ENCODE measurements at regions not wholly inside any gene's neighbourhood (a gene's known extent, or its start where the extent isn't known, plus 50 kb on each side); places are given as distances from the start of the nearest gene placed in this dataset.

DNA sequence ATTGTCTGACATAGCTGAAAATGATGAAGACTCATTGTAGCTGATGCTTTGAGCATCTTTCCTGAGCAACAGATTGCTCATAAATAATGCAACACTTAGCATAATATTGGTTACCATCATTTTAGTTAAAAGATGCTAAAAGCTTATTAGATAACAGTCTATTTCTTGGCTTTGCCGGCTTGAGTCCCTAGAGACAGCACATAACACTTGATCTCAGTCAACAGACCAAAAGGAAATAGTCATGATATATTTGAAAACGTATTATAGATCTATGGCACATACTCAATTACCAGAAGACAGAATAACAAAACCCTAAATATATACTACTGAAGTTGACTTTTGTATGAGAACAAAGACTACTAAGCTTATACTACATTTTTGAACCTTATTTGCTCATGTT lies 846.7 kb upstream of the EPHA5 start:
- Histone ChIP-seq H3K36me3 (replicated peaks in 1 of 2; ENCODE audit: control insufficient read depth in 1 of 2, insufficient read depth in 2 of 2, low read length in 2 of 2) (no peaks in the 10 kb centered on the region), H3K9ac (ENCODE audit: insufficient read depth, low read depth, low read length) (no peak overlapping the region), H3K4me1 (ENCODE audit: insufficient read depth, low read length) (no peaks in the 10 kb centered on the region), H3K4me2 (ENCODE audit: low read depth, low read length) (no peak overlapping the region), H2AFZ (ENCODE audit: low read length) (no peak overlapping the region), H4K20me1 (ENCODE audit: insufficient read depth, low read length) (no peaks in the 10 kb centered on the region), H3K9me3 (ENCODE audit: low read length) (peaks cover 5% of the 10 kb centered on the region; the same call in 1 of the 2 replicates), H3K4me3 (replicated peaks in 1 of 3; ENCODE audit: insufficient read depth in 1 of 3, low read depth in 2 of 3, low read length in 3 of 3) (no peak overlapping the region), H3K27ac (ENCODE audit: extremely low read length, insufficient read depth, low read length) (no peak overlapping the region), H3K27me3 (ENCODE audit: control insufficient read depth in 1 of 2, insufficient read depth in 2 of 2, low read length in 2 of 2) (no peaks in the 10 kb centered on the region; a peak in 1 of 5 replicates), H3K79me2 (ENCODE audit: insufficient read depth, low read length) (no peaks in the 10 kb centered on the region)
- no peak for FAIRE-seq
- no peak for ATAC-seq
- in situ Hi-C loops (cut with HindIII; ENCODE audit: extremely low pct_ligation_motif_present, low pct_unique_long_range_greater_than_20kb), result no loop called here
- CTCF ChIA-PET (ENCODE audit: low intra/inter-chr PET ratio, low total read pairs), result no interaction called here
- intact Hi-C loops (cut with micrococcal nuclease; ENCODE audit: unreplicated experiment), result no loop called here
- no peak for TF ChIP-seq ZNF891 (CRISPR knock-in tag; IDR thresholded peaks at IDR 0.05)
- TF ChIP-seq ZNF569 (CRISPR knock-in tag; IDR thresholded peaks at IDR 0.05; ENCODE audit: borderline replicate concordance), result no peak
- no peak for TF ChIP-seq ZNF598 (CRISPR knock-in tag; IDR thresholded peaks at IDR 0.05; ENCODE audit: borderline replicate concordance)
- no peak for TF ChIP-seq ZNF605 (CRISPR knock-in tag; IDR thresholded peaks at IDR 0.05)
- TF ChIP-seq, protein P1, sequence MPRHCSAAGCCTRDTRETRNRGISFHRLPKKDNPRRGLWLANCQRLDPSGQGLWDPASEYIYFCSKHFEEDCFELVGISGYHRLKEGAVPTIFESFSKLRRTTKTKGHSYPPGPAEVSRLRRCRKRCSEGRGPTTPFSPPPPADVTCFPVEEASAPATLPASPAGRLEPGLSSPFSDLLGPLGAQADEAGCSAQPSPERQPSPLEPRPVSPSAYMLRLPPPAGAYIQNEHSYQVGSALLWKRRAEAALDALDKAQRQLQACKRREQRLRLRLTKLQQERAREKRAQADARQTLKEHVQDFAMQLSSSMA (CRISPR knock-in tag; IDR thresholded peaks at IDR 0.05), result no peak
- no peak for TF ChIP-seq ZNF205 (CRISPR knock-in tag; IDR thresholded peaks at IDR 0.05)
- no peak for TF ChIP-seq SMAD1 (CRISPR knock-in tag; IDR thresholded peaks at IDR 0.05; ENCODE audit: borderline replicate concordance, low read depth)
- TF ChIP-seq ZNF660 (CRISPR knock-in tag; IDR thresholded peaks at IDR 0.05; ENCODE audit: borderline replicate concordance, low read depth), result no peak
- TF ChIP-seq, protein P2, sequence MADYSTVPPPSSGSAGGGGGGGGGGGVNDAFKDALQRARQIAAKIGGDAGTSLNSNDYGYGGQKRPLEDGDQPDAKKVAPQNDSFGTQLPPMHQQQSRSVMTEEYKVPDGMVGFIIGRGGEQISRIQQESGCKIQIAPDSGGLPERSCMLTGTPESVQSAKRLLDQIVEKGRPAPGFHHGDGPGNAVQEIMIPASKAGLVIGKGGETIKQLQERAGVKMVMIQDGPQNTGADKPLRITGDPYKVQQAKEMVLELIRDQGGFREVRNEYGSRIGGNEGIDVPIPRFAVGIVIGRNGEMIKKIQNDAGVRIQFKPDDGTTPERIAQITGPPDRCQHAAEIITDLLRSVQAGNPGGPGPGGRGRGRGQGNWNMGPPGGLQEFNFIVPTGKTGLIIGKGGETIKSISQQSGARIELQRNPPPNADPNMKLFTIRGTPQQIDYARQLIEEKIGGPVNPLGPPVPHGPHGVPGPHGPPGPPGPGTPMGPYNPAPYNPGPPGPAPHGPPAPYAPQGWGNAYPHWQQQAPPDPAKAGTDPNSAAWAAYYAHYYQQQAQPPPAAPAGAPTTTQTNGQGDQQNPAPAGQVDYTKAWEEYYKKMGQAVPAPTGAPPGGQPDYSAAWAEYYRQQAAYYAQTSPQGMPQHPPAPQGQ (CRISPR knock-in tag; IDR thresholded peaks at IDR 0.05; ENCODE audit: borderline replicate concordance), result no peak
- WGBS (ENCODE audit: low lambda C conversion rate), result 7% methylated on average over 2 of the region's 2 CpGs
- no peak for DNase-seq (ENCODE audit: low spot score)
- BruUV-seq (replicated peaks), result no TSS peak
- POLR2A ChIA-PET, result no interaction called here

Measured in HepG2 (cell line).